SJSA1 (cell line): ENCODE measurements at regions not wholly inside any gene's neighbourhood (a gene's known extent, or its start where the extent isn't known, plus 50 kb on each side); places are given as distances from the start of the nearest gene placed in this dataset.

Source experiments
- DNase-seq, 2 experiments: peaks; one replicate each; pipeline ENCODE4 v3.0.0-alpha.2; 2015 to 2020; ENCODE audit warnings: low spot score in 2 of 2, low read depth in 1 of 2
- H3K27ac ChIP-seq: fragments of 250-450 bp; sonication (Bioruptor Pico); 2 replicates; pipeline ENCODE4 v1.5.1; 2020; ENCODE audit warnings: mild to moderate bottlenecking, moderate library complexity
- H3K27me3 ChIP-seq: fragments of 250-450 bp; sonication (Bioruptor Pico); replicated peaks from 2 replicates; pipeline ENCODE4 v1.5.1; 2020; ENCODE audit warnings: mild to moderate bottlenecking, moderate library complexity
- H3K36me3 ChIP-seq: fragments of 250-450 bp; sonication (Bioruptor Pico); 2 replicates; pipeline ENCODE4 v1.5.1; 2020; ENCODE audit warnings: mild to moderate bottlenecking
- H3K4me1 ChIP-seq: fragments of 250-450 bp; sonication (Bioruptor Pico); replicated peaks from 2 replicates; pipeline ENCODE4 v1.6.1; 2021; ENCODE audit warnings: mild to moderate bottlenecking
- H3K4me3 ChIP-seq: fragments of 250-450 bp; sonication (Bioruptor Pico); 2 replicates; pipeline ENCODE4 v1.5.1; 2020; ENCODE audit warnings: mild to moderate bottlenecking
- H3K9me3 ChIP-seq: fragments of 250-450 bp; sonication (Bioruptor Pico); replicated peaks from 2 replicates; pipeline ENCODE4 v1.5.1; 2020; ENCODE audit warnings: mild to moderate bottlenecking

DNA sequence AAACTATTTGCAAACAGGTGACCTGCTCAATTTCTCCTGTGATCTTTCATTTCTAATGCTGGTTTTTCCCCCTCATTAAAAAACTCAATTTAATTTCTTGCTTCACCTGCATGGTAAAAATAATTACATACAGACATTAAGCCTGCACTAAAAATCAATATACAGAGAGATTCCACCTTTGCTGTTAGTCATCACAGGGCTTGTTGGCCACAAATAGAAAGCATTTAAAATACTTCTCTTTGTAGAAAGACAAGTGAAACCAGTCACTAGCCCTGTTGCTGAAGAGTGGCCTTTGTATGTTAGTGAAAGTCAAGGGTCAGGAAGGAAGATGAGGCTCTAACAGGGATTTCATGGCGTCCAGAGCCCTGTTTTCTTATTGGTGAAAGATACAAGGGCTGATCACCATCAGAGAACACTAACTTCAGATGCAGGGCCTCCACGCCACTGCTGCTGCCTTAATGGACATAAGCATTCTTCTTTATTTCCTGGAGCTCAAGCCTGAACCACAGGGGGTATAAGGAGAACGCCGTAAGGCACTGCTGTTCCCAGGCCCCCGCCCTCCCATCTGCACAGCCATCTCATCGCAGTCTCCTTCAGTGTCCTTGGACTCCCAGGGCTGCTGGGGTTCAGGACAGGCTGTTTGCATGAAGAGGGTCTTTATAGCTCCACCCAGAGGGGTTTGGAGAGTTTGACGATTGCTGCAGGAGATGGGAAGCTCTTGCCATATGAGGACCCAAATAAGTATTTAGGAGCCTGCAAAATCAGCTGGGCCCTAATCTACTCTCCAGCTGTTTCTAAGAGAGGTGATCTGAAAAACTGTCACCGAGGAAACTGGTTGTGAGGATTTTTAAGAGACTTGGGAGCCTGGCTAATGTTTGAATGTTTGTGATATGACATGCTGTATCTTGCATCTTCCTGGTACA lies 117.3 kb upstream of the IRF2BP2 start:
- H3K27me3 ChIP-seq = no peaks in the 10 kb centered on the region
- no peaks in the 10 kb centered on the region for H3K9me3 ChIP-seq
- H3K4me1 ChIP-seq = peaks cover 67% of the 10 kb centered on the region
- no peak for DNase-seq
- no peak overlapping the region for H3K27ac ChIP-seq
- no peaks in the 10 kb centered on the region for H3K36me3 ChIP-seq
- H3K4me3 ChIP-seq = no peak overlapping the region

DNA sequence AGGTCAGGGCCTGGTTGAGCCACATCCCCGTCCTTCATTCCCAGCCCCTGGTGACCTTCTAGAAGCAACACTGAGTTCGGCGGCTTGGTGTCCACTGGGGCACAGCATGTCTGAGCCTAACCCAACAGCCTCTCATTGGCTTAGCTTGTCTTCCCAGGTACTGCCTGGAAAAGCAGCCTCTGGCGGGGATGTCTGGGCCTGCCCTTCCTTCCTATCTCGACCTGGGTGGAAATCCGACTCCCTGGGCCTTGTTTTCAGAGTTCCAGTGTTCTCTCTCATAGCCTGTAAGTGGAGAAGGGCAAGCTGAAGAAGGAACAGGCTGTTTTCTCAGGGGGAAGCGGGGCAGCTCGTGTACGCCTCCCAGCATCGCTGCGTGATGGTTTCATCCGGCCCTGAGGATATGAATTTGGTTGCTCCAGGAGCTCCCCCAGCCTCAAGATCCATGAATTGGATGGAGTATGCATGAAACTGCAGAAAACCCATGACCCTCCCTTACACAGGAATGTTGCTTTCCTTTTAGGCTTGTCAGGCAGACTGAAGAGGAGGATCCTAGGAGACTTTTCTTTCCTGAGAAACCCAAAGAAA lies 116.5 kb upstream of the IRF2BP2 start:
- no peaks in the 10 kb centered on the region for H3K9me3 ChIP-seq
- no peak overlapping the region for H3K4me3 ChIP-seq
- H3K36me3 ChIP-seq = no peaks in the 10 kb centered on the region
- no peaks in the 10 kb centered on the region for H3K27me3 ChIP-seq
- peaks cover 67% of the 10 kb centered on the region for H3K4me1 ChIP-seq
- no peak overlapping the region for H3K27ac ChIP-seq
- DNase-seq = no peak

DNA sequence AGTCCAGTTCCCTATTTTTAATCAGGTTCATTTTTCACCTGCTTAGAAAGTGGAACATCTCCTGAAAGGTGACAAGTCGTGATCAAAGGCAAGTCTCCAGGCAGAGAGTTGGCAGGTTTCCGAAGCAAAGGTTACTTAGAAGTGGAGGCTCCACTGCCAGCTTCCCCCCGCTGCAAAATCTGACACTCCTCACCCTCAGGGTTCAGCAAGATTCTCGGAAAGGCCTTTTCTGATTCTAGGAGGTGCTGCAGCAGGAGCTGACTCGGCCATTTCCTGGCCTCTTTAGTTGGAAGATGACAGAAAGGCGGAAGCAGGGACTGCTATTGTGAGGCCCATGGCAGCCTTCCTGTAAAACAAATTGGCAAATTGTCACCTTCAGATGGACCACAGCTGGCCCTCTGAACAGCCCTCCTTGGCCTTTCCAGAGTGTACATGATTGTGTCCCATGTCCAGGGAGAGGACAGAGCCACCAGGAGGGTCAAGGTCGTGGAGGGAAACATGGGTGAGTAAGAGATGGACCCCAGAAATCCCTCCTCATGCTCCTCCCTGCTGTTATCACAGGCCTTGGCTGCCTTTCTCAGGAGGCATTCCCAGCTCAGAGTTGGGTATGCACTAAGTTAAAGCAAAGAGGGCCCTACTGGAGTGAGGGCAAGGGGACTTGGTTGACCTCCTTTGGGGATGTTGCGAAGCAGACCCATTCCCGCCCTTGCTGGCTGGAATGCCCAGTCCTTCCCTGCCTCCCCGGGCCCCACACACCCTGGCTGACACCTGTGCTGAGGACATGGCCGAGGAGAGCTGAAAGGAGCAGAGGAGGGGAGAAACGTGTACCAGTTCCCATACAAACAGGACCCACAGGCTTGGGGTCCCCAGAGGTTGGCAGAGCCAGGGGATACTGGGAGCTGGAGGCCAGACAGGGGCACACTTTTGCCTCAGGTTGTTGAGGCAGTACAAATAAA lies 115.5 kb upstream of the IRF2BP2 start:
- no peaks in the 10 kb centered on the region for H3K9me3 ChIP-seq
- H3K27ac ChIP-seq = peak overlapping the region; percentile 96
- H3K27me3 ChIP-seq = no peaks in the 10 kb centered on the region
- H3K4me1 ChIP-seq = peaks cover 67% of the 10 kb centered on the region
- no peaks in the 10 kb centered on the region for H3K36me3 ChIP-seq
- no peak overlapping the region for H3K4me3 ChIP-seq
- DNase-seq = peak in 1 of 2 experiments; percentile 15

DNA sequence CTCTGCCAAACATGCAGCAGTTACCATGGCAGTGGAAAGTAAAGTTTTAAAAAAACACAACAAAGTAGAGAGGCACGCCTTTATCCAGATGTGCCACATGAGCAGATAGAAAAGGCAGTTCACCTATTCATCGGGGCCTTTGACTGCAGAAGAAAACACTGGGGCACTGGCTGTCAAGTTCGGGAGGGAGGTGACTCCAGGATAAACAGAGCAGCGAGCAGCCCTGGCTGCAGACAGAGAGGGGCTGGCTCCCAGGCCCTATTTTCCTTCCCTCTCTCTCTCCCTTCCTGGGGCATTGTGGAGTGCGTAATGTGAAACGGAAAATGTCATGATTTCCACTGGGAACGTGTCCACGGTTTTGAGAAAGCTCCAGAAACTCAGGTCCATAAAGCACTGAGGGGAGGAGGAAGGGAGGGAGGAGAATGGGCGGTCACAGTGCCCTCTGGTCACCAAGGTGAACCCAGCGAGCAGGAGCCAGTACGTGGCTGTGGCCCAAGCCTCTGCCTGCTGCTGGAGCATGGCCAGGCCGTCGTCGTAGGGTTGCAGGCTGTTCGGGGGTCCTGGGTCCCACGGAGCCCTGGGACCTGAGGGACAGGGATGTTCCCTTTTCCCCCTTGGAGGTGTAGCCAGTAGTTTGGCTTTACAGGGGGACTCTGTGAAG lies 114.7 kb upstream of the IRF2BP2 start:
- H3K27me3 ChIP-seq = no peaks in the 10 kb centered on the region
- H3K9me3 ChIP-seq = no peaks in the 10 kb centered on the region
- peak overlapping the region; percentile 96 for H3K27ac ChIP-seq
- H3K4me1 ChIP-seq = peaks cover 59% of the 10 kb centered on the region
- H3K36me3 ChIP-seq = no peaks in the 10 kb centered on the region
- no peak for DNase-seq
- peak overlapping the region; percentile 12 for H3K4me3 ChIP-seq

DNA sequence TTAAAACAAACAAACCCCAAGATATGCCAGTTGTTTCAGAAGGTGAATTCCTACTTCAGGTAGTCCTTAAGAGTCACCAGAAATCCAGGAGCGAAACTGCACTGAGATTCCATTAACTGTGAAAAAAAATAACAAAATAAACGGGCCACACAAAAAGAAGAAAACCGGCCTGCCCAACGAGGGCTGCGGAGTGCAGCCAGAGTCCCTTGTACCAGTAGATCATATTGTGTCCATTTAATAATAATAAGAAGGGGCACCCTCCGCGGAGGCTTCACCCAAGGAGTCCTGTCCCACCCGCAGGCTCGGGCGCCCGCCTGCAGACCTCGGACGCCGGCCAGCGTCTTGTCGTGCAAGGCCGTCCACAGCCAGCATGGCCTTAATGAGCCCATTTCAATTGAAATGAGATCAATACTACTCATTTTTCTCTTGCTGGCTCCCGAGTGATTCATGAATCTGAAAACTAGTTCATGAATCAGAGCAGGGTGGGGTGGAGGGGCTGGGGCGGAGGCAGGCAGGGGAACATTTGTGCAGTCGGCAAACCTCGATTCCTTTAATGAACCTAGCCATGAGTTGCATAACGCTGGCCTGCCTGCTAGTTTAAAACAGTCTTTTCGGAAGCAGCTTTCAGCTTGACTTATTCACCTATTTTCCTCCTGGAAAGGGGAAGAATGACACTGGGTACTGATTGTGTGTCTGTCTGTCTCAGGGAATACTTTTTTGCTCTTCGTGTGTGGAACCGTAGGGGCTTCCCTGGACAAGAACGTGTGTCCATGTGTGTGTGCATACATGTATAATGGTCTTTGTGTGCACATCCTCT lies 113.1 kb upstream of the IRF2BP2 start:
- H3K27ac ChIP-seq = peak overlapping the region; percentile 96
- no peaks in the 10 kb centered on the region for H3K9me3 ChIP-seq
- peaks cover 53% of the 10 kb centered on the region for H3K4me1 ChIP-seq
- no peaks in the 10 kb centered on the region for H3K36me3 ChIP-seq
- peak; percentile 53 to 67 for DNase-seq
- H3K27me3 ChIP-seq = no peaks in the 10 kb centered on the region
- H3K4me3 ChIP-seq = no peak overlapping the region

DNA sequence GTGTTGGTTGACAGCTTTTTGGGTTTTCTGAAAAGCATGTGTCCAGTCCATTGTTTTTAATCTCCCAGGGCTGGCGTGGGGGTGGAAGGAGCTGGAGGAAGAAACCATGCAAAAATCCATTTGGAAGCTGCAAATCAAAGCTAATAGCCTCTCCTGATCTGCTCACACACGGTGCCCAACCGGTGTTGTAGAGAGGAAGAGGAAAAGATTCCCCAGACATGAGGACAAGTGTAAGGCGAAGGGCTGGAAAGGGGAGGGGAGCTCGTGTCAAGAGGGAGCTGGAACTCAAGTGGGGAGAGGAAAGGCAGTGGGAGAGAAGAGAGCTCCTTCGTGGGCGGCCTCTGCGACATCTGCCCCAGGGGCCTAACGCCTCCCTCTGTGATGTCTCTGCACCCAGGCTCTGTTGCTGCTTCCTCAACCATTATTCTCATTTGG lies 112.3 kb upstream of the IRF2BP2 start:
- Histone ChIP-seq H3K9me3 (no peaks in the 10 kb centered on the region), H3K27ac (peak overlapping the region; percentile 96), H3K27me3 (no peaks in the 10 kb centered on the region), H3K4me1 (peaks cover 52% of the 10 kb centered on the region), H3K36me3 (no peaks in the 10 kb centered on the region), H3K4me3 (no peak overlapping the region)
- DNase-seq = peak in 1 of 2 experiments; percentile 72

DNA sequence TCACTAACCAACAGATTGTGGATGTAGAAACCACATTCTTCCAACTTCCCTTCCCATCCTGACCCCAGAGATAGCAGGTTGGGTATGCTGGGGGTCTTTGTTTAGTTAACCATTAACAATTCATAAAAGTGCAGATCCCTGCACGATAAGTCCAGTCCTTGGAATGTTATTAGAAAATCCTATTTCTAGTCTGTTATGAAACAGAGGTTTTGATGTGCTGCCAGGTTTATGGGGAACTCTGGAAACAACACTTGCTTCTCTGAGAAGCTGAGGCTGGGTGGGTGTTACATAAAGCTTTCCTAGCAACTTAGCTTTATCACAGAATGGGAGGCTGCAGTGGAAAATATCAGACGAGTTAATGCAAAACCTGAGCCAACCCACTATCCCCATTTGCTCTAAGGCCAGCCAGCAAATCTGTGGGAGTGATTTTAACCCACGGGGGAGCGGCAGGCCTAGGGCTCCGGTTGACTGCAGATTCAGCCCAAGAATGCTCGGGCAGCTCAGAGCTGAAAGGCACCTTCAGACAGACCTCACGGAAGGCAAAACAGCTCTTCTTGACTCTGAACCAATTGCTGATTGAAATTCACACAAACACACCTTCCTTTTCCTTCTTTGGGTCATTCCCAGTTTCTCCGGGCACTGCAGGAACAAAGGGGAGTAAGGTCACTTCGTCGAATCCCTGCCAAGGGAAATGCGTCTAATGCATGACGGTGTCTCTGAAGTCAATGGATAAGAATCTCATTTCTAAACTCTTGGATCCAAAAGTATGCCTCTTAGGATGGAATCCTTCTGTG lies 111.7 kb upstream of the IRF2BP2 start:
- Histone ChIP-seq H3K4me1 (peaks cover 49% of the 10 kb centered on the region), H3K36me3 (no peaks in the 10 kb centered on the region), H3K9me3 (no peaks in the 10 kb centered on the region), H3K27ac (peak overlapping the region; percentile 96), H3K4me3 (no peak overlapping the region), H3K27me3 (no peaks in the 10 kb centered on the region)
- peak; percentile 64 to 74 for DNase-seq

DNA sequence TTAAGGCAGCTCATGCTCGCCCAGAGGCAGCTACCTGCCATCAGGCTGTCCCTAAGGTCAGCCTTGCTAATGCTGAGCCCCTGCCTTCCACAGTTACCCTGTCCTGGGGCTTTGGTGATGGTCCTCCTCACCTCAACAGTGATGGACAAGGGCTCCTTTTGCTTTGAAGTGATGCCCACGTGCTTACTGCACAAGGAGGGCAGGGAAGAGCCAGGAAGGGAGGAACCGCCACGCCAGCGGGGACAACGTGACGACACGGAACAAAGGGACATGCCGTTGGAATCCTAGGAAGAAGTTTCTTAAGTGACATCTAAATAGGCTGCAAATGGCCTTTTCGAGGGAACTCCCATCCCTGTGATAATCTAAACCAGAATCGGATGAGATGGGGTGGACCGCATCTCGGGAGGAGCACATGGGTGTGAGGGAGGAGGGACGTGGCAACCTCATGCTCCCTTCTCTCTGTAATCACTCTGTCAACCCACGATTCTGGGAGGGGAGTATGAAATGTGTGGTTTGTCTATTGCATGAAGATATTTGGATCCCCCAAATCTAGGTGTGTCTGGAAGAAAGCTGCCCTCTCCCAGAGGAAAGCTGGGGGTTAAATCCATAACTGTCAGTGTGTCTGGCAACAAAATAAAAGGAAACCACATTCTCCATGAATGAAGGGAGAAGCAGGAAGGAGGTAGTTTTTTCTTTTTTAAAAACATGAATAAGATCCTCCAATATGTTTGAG lies 110.9 kb upstream of the IRF2BP2 start:
- no peaks in the 10 kb centered on the region for H3K36me3 ChIP-seq
- H3K4me3 ChIP-seq = no peak overlapping the region
- no peak for DNase-seq
- no peaks in the 10 kb centered on the region for H3K9me3 ChIP-seq
- H3K4me1 ChIP-seq = peaks cover 49% of the 10 kb centered on the region
- no peaks in the 10 kb centered on the region for H3K27me3 ChIP-seq
- peak overlapping the region; percentile 96 for H3K27ac ChIP-seq

DNA sequence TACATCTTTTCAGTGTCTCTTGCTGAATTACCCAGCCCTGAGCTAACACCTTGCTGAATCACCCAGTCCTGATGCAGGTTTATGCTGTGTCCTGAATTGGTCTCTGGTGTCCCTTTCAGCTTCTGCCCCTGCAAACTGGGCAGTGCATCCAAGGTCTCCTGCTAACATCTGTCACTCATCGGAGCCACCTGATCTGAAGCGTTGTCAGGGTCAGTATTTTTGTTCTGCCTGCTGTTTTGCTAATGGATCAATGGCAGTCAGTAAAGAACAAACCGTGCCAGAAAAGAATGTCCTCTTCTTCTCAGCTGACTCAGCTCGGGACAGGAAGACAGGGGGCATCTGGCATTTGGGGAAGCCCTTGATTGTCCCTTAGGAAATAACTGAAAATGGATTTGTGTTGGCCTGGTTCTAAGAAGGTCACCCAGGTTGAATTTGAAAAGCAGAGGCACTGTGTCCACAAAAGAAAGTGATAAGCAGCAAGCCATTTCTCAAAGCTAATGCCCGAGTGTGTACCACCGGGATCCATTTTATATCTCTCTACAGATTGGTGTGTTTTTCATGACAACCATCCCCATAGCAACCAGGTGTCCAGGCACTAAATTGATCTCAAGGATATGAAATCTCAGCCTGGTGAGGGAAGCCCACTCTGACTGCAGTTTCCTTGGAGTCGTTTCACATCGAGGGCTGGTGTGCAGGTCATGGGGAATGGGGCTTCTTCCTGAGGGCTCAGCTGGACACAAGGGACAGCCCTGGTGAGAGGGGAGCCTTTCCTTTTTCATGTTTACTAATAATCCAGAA lies 109.7 kb upstream of the IRF2BP2 start:
- no peak overlapping the region for H3K27ac ChIP-seq
- no peaks in the 10 kb centered on the region for H3K27me3 ChIP-seq
- H3K9me3 ChIP-seq = no peaks in the 10 kb centered on the region
- DNase-seq = no peak
- peaks cover 37% of the 10 kb centered on the region for H3K4me1 ChIP-seq
- H3K36me3 ChIP-seq = no peaks in the 10 kb centered on the region
- no peak overlapping the region for H3K4me3 ChIP-seq

DNA sequence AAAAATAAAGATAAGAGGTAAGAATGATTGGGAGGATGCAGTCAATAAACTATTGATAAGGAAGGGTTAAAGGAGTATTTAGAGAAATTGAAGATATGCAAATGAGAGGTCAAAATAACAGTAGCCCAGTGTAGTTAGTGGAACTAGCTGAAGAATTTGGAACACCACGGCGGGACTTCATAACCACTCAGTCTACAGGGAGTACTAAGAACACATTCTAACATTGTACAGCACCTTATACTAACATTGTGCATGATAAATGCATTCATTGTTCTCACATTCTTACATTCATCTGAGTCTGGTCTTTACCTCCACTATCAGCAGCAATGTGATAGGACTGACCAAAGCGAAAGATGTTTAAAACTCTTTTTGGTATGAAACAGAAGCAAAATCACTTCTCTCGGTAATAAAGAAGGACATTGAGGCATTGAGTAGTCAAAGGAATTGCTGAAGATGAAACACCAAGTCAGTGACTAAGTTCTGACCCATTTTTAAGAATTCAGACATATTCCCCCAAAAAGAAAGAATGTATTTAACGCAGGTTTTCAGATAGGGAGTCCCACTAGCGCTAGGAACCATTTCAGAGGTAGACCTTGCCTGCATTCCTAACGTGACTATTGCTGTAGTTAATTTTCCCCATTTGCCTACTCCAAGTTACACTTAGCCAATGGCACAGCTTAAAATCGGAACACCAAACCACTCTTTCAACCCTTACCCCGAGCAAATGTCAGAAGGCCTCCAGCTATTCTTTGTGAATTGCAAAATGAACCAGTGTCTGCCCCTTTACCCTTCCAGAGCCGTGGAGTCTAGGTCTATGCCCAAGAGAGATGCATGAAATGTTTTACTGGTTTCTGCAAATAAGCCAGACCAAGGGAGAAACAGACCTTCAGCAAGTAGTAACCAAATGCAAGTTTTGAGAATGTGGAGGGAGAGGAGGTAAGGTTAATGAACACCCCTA lies 108.8 kb upstream of the IRF2BP2 start:
- Histone ChIP-seq H3K9me3 (no peaks in the 10 kb centered on the region), H3K27me3 (no peaks in the 10 kb centered on the region), H3K27ac (no peak overlapping the region), H3K4me1 (peaks cover 34% of the 10 kb centered on the region), H3K4me3 (no peak overlapping the region), H3K36me3 (no peaks in the 10 kb centered on the region)
- DNase-seq = no peak
